Pulmonary artery endothelial cell (primary cell): ENCODE measurements at regions not wholly inside any gene's neighbourhood (a gene's known extent, or its start where the extent isn't known, plus 50 kb on each side); places are given as distances from the start of the nearest gene placed in this dataset.

Experiments
- DNase-seq: peaks from one replicate; pipeline ENCODE4 v3.0.0-alpha.2; 2011; ENCODE audit warnings: low read depth, low spot score

GRCh38 chr3:34179716-34180115 lies 381.3 kb downstream of the PDCD6IP start:
- no peak for DNase-seq

- no peak for DNase-seq
Measured at GRCh38 chr3:34180532-34180931, 382.1 kb downstream of the PDCD6IP start.

GRCh38 chr3:34183114-34183513 lies 384.7 kb downstream of the PDCD6IP start:
- no peak for DNase-seq

- DNase-seq = no peak
Measured at GRCh38 chr3:34183611-34184340, 385.3 kb downstream of the PDCD6IP start.

GRCh38 chr3:34185301-34185700 lies 386.9 kb downstream of the PDCD6IP start:
- DNase-seq = no peak

- no peak for DNase-seq
Measured at GRCh38 chr3:34189133-34189532, 390.7 kb downstream of the PDCD6IP start.

GRCh38 chr3:34196914-34197313 lies 398.5 kb downstream of the PDCD6IP start:
- DNase-seq = no peak

- no peak for DNase-seq
Measured at GRCh38 chr3:34198309-34198708, 399.9 kb downstream of the PDCD6IP start.

- no peak for DNase-seq
Measured at GRCh38 chr3:34200576-34200975, 402.1 kb downstream of the PDCD6IP start.

GRCh38 chr3:34202975-34203374 lies 404.5 kb downstream of the PDCD6IP start:
- DNase-seq = no peak

GRCh38 chr3:34203386-34203785 lies 405.0 kb downstream of the PDCD6IP start:
- no peak for DNase-seq

GRCh38 chr3:34207002-34207401 lies 408.6 kb downstream of the PDCD6IP start:
- peak; percentile 92 for DNase-seq

GRCh38 chr3:34207806-34208205 lies 409.4 kb downstream of the PDCD6IP start:
- DNase-seq = peak; percentile 67

- peak; percentile 63 for DNase-seq
Measured at GRCh38 chr3:34212175-34212574, 413.7 kb downstream of the PDCD6IP start.

GRCh38 chr3:34212656-34213055 lies 414.2 kb downstream of the PDCD6IP start:
- no peak for DNase-seq

- no peak for DNase-seq
Measured at GRCh38 chr3:34213478-34213877, 415.0 kb downstream of the PDCD6IP start.

- no peak for DNase-seq
Measured at GRCh38 chr3:34216711-34217335, 418.4 kb downstream of the PDCD6IP start.

- DNase-seq = no peak
Measured at GRCh38 chr3:34218706-34219385, 420.4 kb downstream of the PDCD6IP start.

GRCh38 chr3:34219556-34219955 lies 421.1 kb downstream of the PDCD6IP start:
- DNase-seq = no peak

- no peak for DNase-seq
Measured at GRCh38 chr3:34225821-34226366, 427.5 kb downstream of the PDCD6IP start.

GRCh38 chr3:34229876-34230275 lies 431.4 kb downstream of the PDCD6IP start:
- no peak for DNase-seq

GRCh38 chr3:34235096-34235495 lies 436.7 kb downstream of the PDCD6IP start:
- DNase-seq = no peak
